ENCODE measurements at regions not wholly inside any gene's neighbourhood (a gene's known extent, or its start where the extent isn't known, plus 50 kb on each side); places are given as distances from the start of the nearest gene placed in this dataset.

DNA sequence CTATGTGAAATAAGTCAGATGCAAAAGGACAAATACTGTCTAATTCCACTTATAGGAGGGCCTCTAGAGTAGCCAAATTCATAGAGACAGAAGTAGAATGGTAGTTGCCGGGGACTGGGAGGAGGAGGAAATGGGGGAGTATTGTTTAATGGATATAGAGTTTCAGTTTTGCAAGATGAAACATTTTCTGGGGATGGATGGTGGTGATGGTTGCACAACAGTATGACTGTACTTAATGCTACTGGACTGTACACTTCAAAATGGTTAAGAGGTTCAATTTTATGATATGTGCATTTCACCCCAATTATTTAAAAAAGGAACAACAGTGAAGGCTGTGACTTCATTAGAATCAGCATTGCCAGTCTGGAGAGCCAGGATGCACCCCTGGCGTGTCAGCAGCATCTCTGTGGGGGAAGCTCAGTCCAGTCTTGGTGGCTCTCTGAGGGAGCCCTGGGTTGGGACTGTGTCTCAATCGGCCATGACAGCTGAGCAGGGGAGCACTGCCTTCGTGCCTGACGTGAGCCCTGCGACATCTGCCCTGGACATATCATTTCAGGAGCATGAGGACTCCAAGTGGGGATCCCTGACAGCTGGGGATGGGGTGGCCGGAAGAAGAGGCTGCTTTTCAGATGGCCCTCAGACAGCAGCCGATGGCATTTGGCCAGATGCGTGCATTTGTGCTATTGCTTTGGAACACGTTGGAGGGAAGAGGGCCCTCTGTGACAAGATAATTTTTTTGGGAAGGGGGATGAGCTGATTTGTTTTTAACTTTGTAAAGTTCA, 130.8 kb upstream of the STC2 start:
- peaks cover 0 to 9% of the 10 kb centered on the region in 2 donors for H3K9me3 ChIP-seq (ENCODE audit: control insufficient read depth in 2 of 2, insufficient read depth in 1 of 2, low read depth in 1 of 2, low read length in 1 of 2)
- H3K36me3 ChIP-seq (ENCODE audit: control insufficient read depth in 3 of 3, insufficient read depth in 2 of 3, low read depth in 1 of 3, low read length in 3 of 3): no peaks in the 10 kb centered on the region
- DNase-seq (no peak), FAIRE-seq (no peak)
- 56 to 75% (median 71%) methylated on average over 10 of the region's 10 CpGs for WGBS, 3 donors
- H3K4me3 ChIP-seq (ENCODE audit: low read depth in 1 of 3, low read length in 3 of 3): no peak overlapping the region
- H3K27ac ChIP-seq (ENCODE audit: low read depth in 1 of 3, low read length in 2 of 3): no peak overlapping the region
- H3K27me3 ChIP-seq (ENCODE audit: control insufficient read depth in 3 of 3, insufficient read depth in 3 of 3, low read length in 3 of 3): no peaks in the 10 kb centered on the region
- no peaks in the 10 kb centered on the region for H3K4me1 ChIP-seq (ENCODE audit: control insufficient read depth in 3 of 3, insufficient read depth in 2 of 3, low read depth in 1 of 3, low read length in 2 of 3)

DNA sequence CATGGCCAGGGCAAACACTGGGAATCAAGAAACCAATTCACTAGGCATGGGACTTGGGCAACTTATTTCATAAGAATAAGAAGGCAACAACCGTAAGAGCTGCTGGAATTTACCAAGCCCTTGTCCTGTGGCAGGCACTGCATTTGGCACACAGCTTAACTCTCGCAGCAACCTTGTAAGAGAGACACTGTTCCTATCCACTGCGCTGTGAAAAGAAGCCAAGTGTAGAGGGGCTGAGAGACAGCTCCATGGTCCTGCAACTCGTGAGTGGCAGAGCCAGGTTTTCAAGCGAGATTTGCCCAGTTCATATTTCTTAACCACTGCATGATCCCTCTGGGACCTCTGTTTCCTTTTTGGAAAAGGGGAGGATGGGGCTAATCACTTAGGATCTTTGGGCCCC, 129.3 kb upstream of the STC2 start:
- no peaks in the 10 kb centered on the region for H3K9me3 ChIP-seq (ENCODE audit: control insufficient read depth in 2 of 2, insufficient read depth in 1 of 2, low read depth in 1 of 2, low read length in 1 of 2)

DNA sequence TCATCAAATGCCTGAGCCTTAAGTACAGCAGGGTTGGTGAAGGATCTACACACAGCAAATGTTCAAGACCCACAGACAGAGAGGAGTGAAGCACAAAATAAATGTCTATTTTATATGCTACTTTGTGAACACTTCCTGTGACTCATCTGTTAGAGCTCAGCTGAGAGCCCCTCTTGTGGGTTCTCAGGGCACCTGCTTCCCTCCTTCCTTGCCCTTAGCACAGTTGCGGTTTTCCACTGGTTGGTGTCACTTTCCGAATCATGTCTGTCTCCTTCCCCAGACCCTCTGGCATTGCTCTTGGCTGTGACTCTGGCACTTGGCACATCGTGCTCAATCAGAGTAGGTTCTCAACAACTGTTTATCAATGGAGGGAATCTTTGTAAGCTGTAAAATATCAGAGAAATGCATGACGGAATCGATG, 128.5 kb upstream of the STC2 start:
- FAIRE-seq: no peak
- WGBS, 3 donors: 54 to 64% (median 63%) methylated on average over 5 of the region's 5 CpGs
- H3K27me3 ChIP-seq (ENCODE audit: control insufficient read depth in 3 of 3, insufficient read depth in 3 of 3, low read length in 3 of 3): no peaks in the 10 kb centered on the region

More for the DNA sequence above, 129.3 kb upstream of the STC2 start:
- WGBS, 3 donors: 61 to 69% (median 63%) methylated on average over 5 of the region's 5 CpGs
- DNase-seq (no peak), FAIRE-seq (no peak)
- no peak overlapping the region for H3K27ac ChIP-seq (ENCODE audit: low read depth in 1 of 3, low read length in 2 of 3)
- H3K4me1 ChIP-seq (ENCODE audit: control insufficient read depth in 3 of 3, insufficient read depth in 2 of 3, low read depth in 1 of 3, low read length in 2 of 3): no peaks in the 10 kb centered on the region
- H3K4me3 ChIP-seq (ENCODE audit: low read depth in 1 of 3, low read length in 3 of 3): no peak overlapping the region
- H3K36me3 ChIP-seq (ENCODE audit: control insufficient read depth in 3 of 3, insufficient read depth in 2 of 3, low read depth in 1 of 3, low read length in 3 of 3): no peaks in the 10 kb centered on the region
- H3K27me3 ChIP-seq (ENCODE audit: control insufficient read depth in 3 of 3, insufficient read depth in 3 of 3, low read length in 3 of 3): no peaks in the 10 kb centered on the region

DNA sequence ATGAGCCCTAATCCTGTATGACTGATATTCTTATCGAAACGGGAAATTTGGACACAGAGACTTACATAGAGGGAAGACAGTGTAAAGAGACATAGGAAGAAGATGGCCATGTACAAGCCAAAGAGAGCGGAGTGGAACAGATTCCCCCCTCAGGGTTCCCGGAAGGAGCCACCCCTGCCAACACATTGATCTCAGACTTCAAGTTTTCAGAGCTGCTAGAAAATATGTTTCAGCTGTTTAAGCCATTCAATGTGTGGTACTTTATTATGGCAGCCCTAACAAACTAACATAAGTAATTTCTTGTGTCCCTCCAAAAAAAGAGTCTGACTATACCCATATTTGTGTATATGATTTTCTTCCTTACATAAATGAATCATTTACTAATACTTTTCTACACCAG, 128.0 kb upstream of the STC2 start:
- FAIRE-seq (no peak), DNase-seq (no peak)
- 89 to 90% (median 89%) methylated on average over 4 of the region's 4 CpGs for WGBS, 3 donors
- H3K4me1 ChIP-seq (ENCODE audit: control insufficient read depth in 3 of 3, insufficient read depth in 2 of 3, low read depth in 1 of 3, low read length in 2 of 3): no peaks in the 10 kb centered on the region
- H3K9me3 ChIP-seq (ENCODE audit: control insufficient read depth in 2 of 2, insufficient read depth in 1 of 2, low read depth in 1 of 2, low read length in 1 of 2): peaks cover 0 to 1% of the 10 kb centered on the region in 2 donors
- no peak overlapping the region for H3K27ac ChIP-seq (ENCODE audit: low read depth in 1 of 3, low read length in 2 of 3)
- no peaks in the 10 kb centered on the region for H3K36me3 ChIP-seq (ENCODE audit: control insufficient read depth in 3 of 3, insufficient read depth in 2 of 3, low read depth in 1 of 3, low read length in 3 of 3)
- no peaks in the 10 kb centered on the region for H3K27me3 ChIP-seq (ENCODE audit: control insufficient read depth in 3 of 3, insufficient read depth in 3 of 3, low read length in 3 of 3)
- H3K4me3 ChIP-seq (ENCODE audit: low read depth in 1 of 3, low read length in 3 of 3): no peak overlapping the region

More for the DNA sequence above, 128.5 kb upstream of the STC2 start:
- no peak for DNase-seq
- Histone ChIP-seq H3K9me3 (ENCODE audit: control insufficient read depth in 2 of 2, insufficient read depth in 1 of 2, low read depth in 1 of 2, low read length in 1 of 2) (no peaks in the 10 kb centered on the region), H3K36me3 (ENCODE audit: control insufficient read depth in 3 of 3, insufficient read depth in 2 of 3, low read depth in 1 of 3, low read length in 3 of 3) (no peaks in the 10 kb centered on the region), H3K4me3 (ENCODE audit: low read depth in 1 of 3, low read length in 3 of 3) (no peak overlapping the region), H3K4me1 (ENCODE audit: control insufficient read depth in 3 of 3, insufficient read depth in 2 of 3, low read depth in 1 of 3, low read length in 2 of 3) (no peaks in the 10 kb centered on the region), H3K27ac (ENCODE audit: low read depth in 1 of 3, low read length in 2 of 3) (no peak overlapping the region)

DNA sequence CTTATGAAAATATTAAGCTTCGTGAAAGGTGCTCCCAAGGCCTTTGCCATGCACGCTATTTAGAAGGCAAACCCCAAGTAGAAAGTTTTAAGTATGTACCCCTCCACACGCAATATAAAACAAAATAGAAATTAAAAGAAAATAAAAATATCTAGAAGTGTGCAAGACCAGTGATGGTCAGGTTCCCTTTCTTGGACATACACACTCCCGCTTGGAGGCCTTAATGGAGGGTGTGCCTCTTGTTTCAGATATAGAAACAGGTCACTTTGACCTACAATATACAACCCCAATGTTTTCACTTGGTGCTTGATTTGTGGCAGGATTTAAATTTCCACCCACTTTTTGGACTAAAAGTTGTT, 127.4 kb upstream of the STC2 start:
- H3K36me3 ChIP-seq (ENCODE audit: control insufficient read depth in 3 of 3, insufficient read depth in 2 of 3, low read depth in 1 of 3, low read length in 3 of 3): no peaks in the 10 kb centered on the region
- H3K9me3 ChIP-seq (ENCODE audit: control insufficient read depth in 2 of 2, insufficient read depth in 1 of 2, low read depth in 1 of 2, low read length in 1 of 2): peaks cover 0 to 5% of the 10 kb centered on the region in 2 donors
- no peak for DNase-seq
- no peak for FAIRE-seq
- H3K4me1 ChIP-seq (ENCODE audit: control insufficient read depth in 3 of 3, insufficient read depth in 2 of 3, low read depth in 1 of 3, low read length in 2 of 3): no peaks in the 10 kb centered on the region
- no peak overlapping the region for H3K4me3 ChIP-seq (ENCODE audit: low read depth in 1 of 3, low read length in 3 of 3)
- H3K27me3 ChIP-seq (ENCODE audit: control insufficient read depth in 3 of 3, insufficient read depth in 3 of 3, low read length in 3 of 3): no peaks in the 10 kb centered on the region
- WGBS, 3 donors: 87 to 93% (median 92%) methylated on average over 4 of the region's 4 CpGs
- no peak overlapping the region for H3K27ac ChIP-seq (ENCODE audit: low read depth in 1 of 3, low read length in 2 of 3)

DNA sequence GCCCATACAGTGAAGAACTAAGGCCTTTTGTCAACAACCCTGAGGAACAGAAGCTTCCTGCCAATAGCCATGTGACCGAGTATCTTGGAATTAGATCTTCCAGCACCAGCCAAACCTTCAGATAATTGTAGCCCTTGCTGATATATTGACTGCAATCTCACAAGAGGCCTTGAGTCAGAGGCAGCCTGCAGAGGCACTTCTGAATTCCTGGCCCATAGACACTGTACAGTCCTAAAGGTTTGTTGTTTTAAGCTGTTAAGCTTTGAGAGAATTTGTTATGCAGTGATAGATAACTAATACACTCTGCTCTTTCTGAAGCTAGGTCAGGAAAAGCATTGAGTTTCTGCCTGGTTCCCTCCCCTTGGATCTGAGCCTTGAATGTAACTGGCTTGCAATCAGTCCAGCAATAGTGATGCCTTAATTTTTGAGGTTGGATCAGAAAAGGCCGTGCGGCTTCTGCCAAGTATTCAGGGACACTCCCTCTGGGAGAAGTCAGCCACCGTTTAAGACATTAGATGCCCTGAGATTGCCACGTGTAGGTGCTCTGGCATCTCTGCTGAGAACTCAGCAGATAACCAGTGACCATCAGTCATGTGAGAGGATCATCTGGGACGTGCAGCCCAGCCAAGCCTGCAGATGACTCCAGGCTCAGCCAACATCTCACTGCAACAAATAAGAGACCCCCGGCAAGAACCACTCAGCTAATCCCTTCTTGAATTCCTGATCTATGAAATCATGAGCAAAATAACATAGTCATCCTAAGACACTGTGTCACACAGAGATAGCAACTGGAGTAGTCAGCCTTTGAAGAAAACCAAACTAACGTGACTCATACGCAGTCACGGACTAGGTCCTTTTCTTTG, 126.8 kb upstream of the STC2 start:
- FAIRE-seq (no peak), DNase-seq (no peak)
- no peak overlapping the region for H3K4me3 ChIP-seq (ENCODE audit: low read depth in 1 of 3, low read length in 3 of 3)
- no peaks in the 10 kb centered on the region for H3K27me3 ChIP-seq (ENCODE audit: control insufficient read depth in 3 of 3, insufficient read depth in 3 of 3, low read length in 3 of 3)
- peaks cover 0 to 5% of the 10 kb centered on the region in 2 donors for H3K9me3 ChIP-seq (ENCODE audit: control insufficient read depth in 2 of 2, insufficient read depth in 1 of 2, low read depth in 1 of 2, low read length in 1 of 2)
- no peaks in the 10 kb centered on the region for H3K36me3 ChIP-seq (ENCODE audit: control insufficient read depth in 3 of 3, insufficient read depth in 2 of 3, low read depth in 1 of 3, low read length in 3 of 3)
- peak overlapping the region in 1 of 3 donors; percentile 12 for H3K27ac ChIP-seq (ENCODE audit: low read depth in 1 of 3, low read length in 2 of 3)
- no peaks in the 10 kb centered on the region for H3K4me1 ChIP-seq (ENCODE audit: control insufficient read depth in 3 of 3, insufficient read depth in 2 of 3, low read depth in 1 of 3, low read length in 2 of 3)
- WGBS, 3 donors: 70 to 73% (median 72%) methylated on average over 10 of the region's 10 CpGs

DNA sequence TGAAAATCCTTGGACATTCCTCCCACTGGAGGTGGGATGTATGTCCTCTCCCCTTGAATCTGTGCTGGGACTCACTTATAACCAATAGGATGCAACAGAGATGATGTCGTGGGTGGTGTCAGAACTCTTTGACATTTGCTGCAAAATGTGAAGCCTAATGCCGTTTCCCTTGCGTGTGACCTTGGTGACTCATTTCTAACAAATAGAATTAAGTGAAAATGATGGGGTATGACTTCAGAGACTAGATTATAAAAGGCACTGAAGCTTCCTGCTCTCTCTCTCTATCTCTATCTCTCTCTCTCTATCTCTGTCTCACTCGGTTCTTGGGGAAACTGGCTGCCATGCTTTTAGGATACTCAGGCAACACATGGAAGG, 126.1 kb upstream of the STC2 start:
- Histone ChIP-seq H3K4me1 (ENCODE audit: control insufficient read depth in 3 of 3, insufficient read depth in 2 of 3, low read depth in 1 of 3, low read length in 2 of 3) (no peaks in the 10 kb centered on the region), H3K27me3 (ENCODE audit: control insufficient read depth in 3 of 3, insufficient read depth in 3 of 3, low read length in 3 of 3) (no peaks in the 10 kb centered on the region), H3K36me3 (ENCODE audit: control insufficient read depth in 3 of 3, insufficient read depth in 2 of 3, low read depth in 1 of 3, low read length in 3 of 3) (no peaks in the 10 kb centered on the region), H3K27ac (ENCODE audit: low read depth in 1 of 3, low read length in 2 of 3) (no peak overlapping the region), H3K9me3 (ENCODE audit: control insufficient read depth in 2 of 2, insufficient read depth in 1 of 2, low read depth in 1 of 2, low read length in 1 of 2) (peaks cover 0 to 5% of the 10 kb centered on the region in 2 donors), H3K4me3 (ENCODE audit: low read depth in 1 of 3, low read length in 3 of 3) (no peak overlapping the region)
- no peak for DNase-seq
- FAIRE-seq: no peak
- WGBS, 3 donors: 57 to 72% (median 61%) methylated on average over 4 of the region's 4 CpGs

DNA sequence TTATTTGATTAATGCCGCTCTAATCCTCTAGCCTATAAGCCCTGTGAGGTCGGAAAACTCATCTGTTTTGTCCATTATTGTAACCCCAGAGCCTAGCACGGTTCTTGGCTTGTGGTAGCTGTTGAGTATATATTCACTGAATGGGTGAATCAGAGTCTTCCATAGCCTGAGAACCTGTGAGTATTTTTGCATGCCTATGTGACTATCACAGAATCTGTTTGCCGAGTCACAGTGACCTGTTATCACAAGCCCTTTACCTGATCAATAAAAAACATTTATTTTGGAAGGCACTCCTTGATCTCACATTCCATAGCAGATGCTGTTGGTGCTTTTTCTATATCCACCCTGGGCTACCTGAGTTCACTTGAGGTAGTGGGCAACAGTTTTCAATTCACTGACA, 125.0 kb upstream of the STC2 start:
- FAIRE-seq: no peak
- Histone ChIP-seq H3K4me3 (ENCODE audit: low read depth in 1 of 3, low read length in 3 of 3) (no peak overlapping the region), H3K27ac (ENCODE audit: low read depth in 1 of 3, low read length in 2 of 3) (no peak overlapping the region), H3K9me3 (ENCODE audit: control insufficient read depth in 2 of 2, insufficient read depth in 1 of 2, low read depth in 1 of 2, low read length in 1 of 2) (peaks cover 0 to 5% of the 10 kb centered on the region in 2 donors), H3K4me1 (ENCODE audit: control insufficient read depth in 3 of 3, insufficient read depth in 2 of 3, low read depth in 1 of 3, low read length in 2 of 3) (no peaks in the 10 kb centered on the region), H3K27me3 (ENCODE audit: control insufficient read depth in 3 of 3, insufficient read depth in 3 of 3, low read length in 3 of 3) (no peaks in the 10 kb centered on the region), H3K36me3 (ENCODE audit: control insufficient read depth in 3 of 3, insufficient read depth in 2 of 3, low read depth in 1 of 3, low read length in 3 of 3) (no peaks in the 10 kb centered on the region)
- WGBS, 3 donors: 28 to 58% (median 31%) methylated on average over 4 of the region's 4 CpGs
- DNase-seq: no peak

Measured in small intestine (tissue), 7 donors.